CD14-positive monocyte (primary cell): ENCODE measurements at regions not wholly inside any gene's neighbourhood (a gene's known extent, or its start where the extent isn't known, plus 50 kb on each side); places are given as distances from the start of the nearest gene placed in this dataset.

ENCODE experiments used
- DNase-seq, 3 donors: peaks; one replicate each; pipeline ENCODE4 v3.0.0-alpha.2; 2011 to 2022
- H2AFZ ChIP-seq: 2 replicates; pipeline ENCODE4 v1.6.0; 2012; ENCODE audit warnings: mild to moderate bottlenecking, low read depth, low read length, inconsistent platforms; ENCODE audit not compliant: insufficient read depth, poor library complexity, severe bottlenecking
- H3K27ac ChIP-seq, 2 donors: 1 replicate in 1 of 2; 2 replicates in 1 of 2; pipeline ENCODE4 v1.5.1; 2012 to 2013; ENCODE audit warnings: low read length in 2 of 2, control low read depth in 1 of 2, inconsistent platforms in 1 of 2, low read depth in 1 of 2, mild to moderate bottlenecking in 1 of 2
- H3K27me3 ChIP-seq, 2 donors: one replicate each; pipeline versions ENCODE4 v1.6.0 to v1.6.1; 2011 to 2013; ENCODE audit warnings: low read length in 2 of 2; ENCODE audit not compliant: control insufficient read depth in 2 of 2, insufficient read depth in 2 of 2
- H3K36me3 ChIP-seq, 2 donors: replicated peaks in 1 of 2; 1 replicate in 1 of 2; 2 replicates in 1 of 2; pipeline versions ENCODE4 v1.5.1 to v1.6.1; 2012 to 2013; ENCODE audit warnings: low read length in 2 of 2, control low read depth in 1 of 2, inconsistent platforms in 1 of 2, mild to moderate bottlenecking in 1 of 2; ENCODE audit not compliant: insufficient read depth in 2 of 2, control insufficient read depth in 1 of 2
- H3K4me1 ChIP-seq, 2 donors: 1 replicate in 1 of 2; 2 replicates in 1 of 2; pipeline versions ENCODE4 v1.5.1 to v1.6.1; 2012 to 2013; ENCODE audit warnings: low read length in 2 of 2, control low read depth in 1 of 2, inconsistent platforms in 1 of 2, mild to moderate bottlenecking in 1 of 2, moderate library complexity in 1 of 2; ENCODE audit not compliant: insufficient read depth in 2 of 2, control insufficient read depth in 1 of 2
- H3K4me2 ChIP-seq: replicated peaks from 2 replicates; pipeline ENCODE3; 2012; ENCODE audit warnings: low read length, moderate library complexity, mild to moderate bottlenecking; ENCODE audit not compliant: poor library complexity, severe bottlenecking; ENCODE audit errors: extremely low read depth
- H3K4me3 ChIP-seq, 3 experiments: fragments of 200-600 bp in 1 of 3; sonication (generic) in 1 of 3; replicated peaks in 1 of 3; 1 replicate in 2 of 3; 2 replicates in 1 of 3; pipeline ENCODE4 v1.5.1; 2011 to 2013; ENCODE audit warnings: low read length in 3 of 3, mild to moderate bottlenecking in 3 of 3, control low read depth in 2 of 3, low read depth in 2 of 3, inconsistent platforms in 1 of 3, moderate library complexity in 1 of 3
- H3K79me2 ChIP-seq: 2 replicates; pipeline ENCODE4 v1.6.0; 2012; ENCODE audit warnings: mild to moderate bottlenecking, control low read depth, inconsistent platforms, low read length, moderate library complexity; ENCODE audit not compliant: insufficient read depth
- H3K9ac ChIP-seq: 2 replicates; pipeline ENCODE4 v1.6.0; 2017; ENCODE audit warnings: low read length, mild to moderate bottlenecking; ENCODE audit not compliant: insufficient read depth, poor library complexity, severe bottlenecking
- H3K9me3 ChIP-seq, 2 donors: replicated peaks in 1 of 2; 1 replicate in 1 of 2; 2 replicates in 1 of 2; pipeline versions ENCODE4 v1.5.1 to v1.6.1; 2012 to 2013; ENCODE audit warnings: low read length in 2 of 2, control low read depth in 1 of 2; ENCODE audit not compliant: control insufficient read depth in 1 of 2, insufficient read depth in 1 of 2
- H4K20me1 ChIP-seq: 2 replicates; pipeline ENCODE4 v1.6.0; 2012; ENCODE audit warnings: mild to moderate bottlenecking, low read length, control low read depth, moderate library complexity; ENCODE audit not compliant: insufficient read depth
- H3K27ac Mint-ChIP-seq, 7 donors: one replicate each; pipeline ENCODE4 v1.8.0; 2020; ENCODE audit warnings: mild to moderate bottlenecking in 7 of 7, mixed read lengths in 7 of 7, moderate library complexity in 6 of 7, inconsistent platforms in 2 of 7
- H3K27me3 Mint-ChIP-seq, 3 donors: one replicate each; pipeline ENCODE4 v1.8.0; 2021 to 2022; ENCODE audit warnings: low read depth in 3 of 3, mild to moderate bottlenecking in 3 of 3, mixed read lengths in 3 of 3, moderate library complexity in 3 of 3, inconsistent platforms in 1 of 3
- H3K36me3 Mint-ChIP-seq, 2 donors: one replicate each; pipeline ENCODE4 v1.8.0; 2020; ENCODE audit warnings: mixed read lengths in 2 of 2, inconsistent platforms in 1 of 2, mild to moderate bottlenecking in 1 of 2
- H3K4me1 Mint-ChIP-seq: one replicate; pipeline ENCODE4 v1.8.0; 2020; ENCODE audit warnings: mild to moderate bottlenecking, mixed read lengths
- H3K4me3 Mint-ChIP-seq, 2 donors: one replicate each; pipeline ENCODE4 v1.8.0; 2020; ENCODE audit warnings: mild to moderate bottlenecking in 2 of 2, mixed read lengths in 2 of 2, moderate library complexity in 1 of 2
- H3K9me3 Mint-ChIP-seq, 7 donors: one replicate each; pipeline ENCODE4 v1.8.0; 2020 to 2022; ENCODE audit warnings: mixed read lengths in 7 of 7, mild to moderate bottlenecking in 6 of 7, moderate library complexity in 6 of 7, inconsistent platforms in 2 of 7
- WGBS: methylation state at CpG from one replicate; pipeline ENCODE4 v1.1.5; 2013; ENCODE audit warnings: missing lambda C conversion rate; ENCODE audit not compliant: insufficient coverage; 5-methylcytosine and 5-hydroxymethylcytosine counted together
- intact Hi-C, 2 donors: fragments of 100-400 bp; cut with micrococcal nuclease; formaldehyde crosslinking; loops; one replicate each; pipeline versions ENCODE4 v1.15.0 to v1.15.1; 2023
- TF ChIP-seq, protein P1 (sequence below): fragments of 200-600 bp; IDR thresholded peaks from one replicate; pipeline ENCODE4 v1.8.0; 2022; ENCODE audit warnings: antibody characterized with exemption, mild to moderate bottlenecking

DNA sequence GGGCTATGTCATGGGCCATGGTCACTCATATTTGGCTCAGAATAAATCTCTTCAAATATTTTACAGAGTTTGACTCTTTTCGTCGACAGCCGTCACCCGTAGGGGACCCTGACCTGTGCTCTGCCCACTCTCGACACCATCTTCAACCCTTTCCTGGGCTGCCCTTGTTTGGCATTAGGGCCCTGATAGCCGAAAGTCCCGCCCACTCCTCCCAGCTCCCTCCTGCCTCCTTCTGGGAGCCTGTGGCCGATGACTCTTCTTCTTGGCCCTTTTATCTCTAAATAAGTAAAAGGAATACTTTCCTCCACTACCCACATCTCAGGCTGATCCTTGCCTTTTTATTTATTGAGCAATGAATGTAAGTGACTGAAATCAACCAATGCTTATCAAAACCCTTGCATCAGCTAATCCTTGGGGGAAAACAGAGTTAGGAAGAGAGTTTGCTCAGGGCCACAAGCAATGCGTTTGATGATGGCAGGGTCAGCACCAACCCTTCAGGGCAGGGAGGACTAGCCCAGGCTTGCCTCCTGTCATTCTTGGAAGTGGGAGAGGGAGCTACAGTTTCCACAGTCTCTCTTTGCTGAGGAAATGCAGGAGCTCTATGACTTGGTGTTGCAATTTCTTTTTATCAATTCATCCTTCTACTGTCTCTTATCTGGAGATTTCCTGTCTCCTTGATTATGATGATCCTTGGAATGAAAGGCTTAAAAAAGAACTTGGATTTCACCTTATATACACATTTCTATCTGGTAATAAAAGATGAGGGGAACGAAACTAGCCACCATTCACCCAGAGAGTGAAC, 218.2 kb upstream of the PODXL start:
- no peak overlapping the region for H3K4me3 Mint-ChIP-seq
- H3K36me3 Mint-ChIP-seq, result no peaks in the 10 kb centered on the region
- H3K36me3 ChIP-seq, result no peaks in the 10 kb centered on the region
- no peaks in the 10 kb centered on the region for H3K4me1 Mint-ChIP-seq
- TF ChIP-seq, protein P1, sequence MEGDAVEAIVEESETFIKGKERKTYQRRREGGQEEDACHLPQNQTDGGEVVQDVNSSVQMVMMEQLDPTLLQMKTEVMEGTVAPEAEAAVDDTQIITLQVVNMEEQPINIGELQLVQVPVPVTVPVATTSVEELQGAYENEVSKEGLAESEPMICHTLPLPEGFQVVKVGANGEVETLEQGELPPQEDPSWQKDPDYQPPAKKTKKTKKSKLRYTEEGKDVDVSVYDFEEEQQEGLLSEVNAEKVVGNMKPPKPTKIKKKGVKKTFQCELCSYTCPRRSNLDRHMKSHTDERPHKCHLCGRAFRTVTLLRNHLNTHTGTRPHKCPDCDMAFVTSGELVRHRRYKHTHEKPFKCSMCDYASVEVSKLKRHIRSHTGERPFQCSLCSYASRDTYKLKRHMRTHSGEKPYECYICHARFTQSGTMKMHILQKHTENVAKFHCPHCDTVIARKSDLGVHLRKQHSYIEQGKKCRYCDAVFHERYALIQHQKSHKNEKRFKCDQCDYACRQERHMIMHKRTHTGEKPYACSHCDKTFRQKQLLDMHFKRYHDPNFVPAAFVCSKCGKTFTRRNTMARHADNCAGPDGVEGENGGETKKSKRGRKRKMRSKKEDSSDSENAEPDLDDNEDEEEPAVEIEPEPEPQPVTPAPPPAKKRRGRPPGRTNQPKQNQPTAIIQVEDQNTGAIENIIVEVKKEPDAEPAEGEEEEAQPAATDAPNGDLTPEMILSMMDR, result no peak
- no peak overlapping the region for H3K4me3 ChIP-seq
- H3K27me3 ChIP-seq, result no peaks in the 10 kb centered on the region
- H3K4me1 ChIP-seq, result no peaks in the 10 kb centered on the region
- H3K9me3 Mint-ChIP-seq, result peaks cover 0 to 18% (median 5%) of the 10 kb centered on the region in 7 donors
- H3K27me3 Mint-ChIP-seq, result peaks cover 0 to 3% (median 2%) of the 10 kb centered on the region in 3 donors
- H4K20me1 ChIP-seq, result no peaks in the 10 kb centered on the region
- 76% methylated on average over 6 of the region's 10 CpGs for WGBS
- no peak overlapping the region for H3K4me2 ChIP-seq
- no peak overlapping the region for H3K27ac ChIP-seq
- intact Hi-C loops, result no loop called here
- no peaks in the 10 kb centered on the region for H3K9me3 ChIP-seq
- DNase-seq, result no peak
- H3K9ac ChIP-seq, result no peak overlapping the region
- H3K79me2 ChIP-seq, result no peaks in the 10 kb centered on the region
- H3K27ac Mint-ChIP-seq, result peak overlapping the region in 1 of 7 donors; percentile 8
- no peak overlapping the region for H2AFZ ChIP-seq

DNA sequence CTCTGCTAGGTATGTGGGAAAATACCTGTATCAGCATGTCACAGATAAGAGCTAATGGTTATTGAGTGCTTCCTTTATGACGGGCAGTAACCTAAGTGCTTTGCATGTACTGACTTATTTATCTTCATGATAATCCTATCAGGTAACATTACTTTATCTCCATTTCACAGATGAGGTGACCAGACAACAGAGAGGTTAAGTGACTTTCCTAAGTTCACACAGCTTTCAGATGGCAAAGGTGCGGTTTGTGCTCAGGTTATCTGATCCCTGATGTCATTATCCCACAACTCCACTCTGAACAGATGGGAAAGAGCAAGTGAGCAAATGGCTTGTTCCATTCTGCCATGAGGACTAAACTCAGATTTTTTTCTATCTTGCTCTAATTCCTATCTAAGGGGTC, 217.0 kb upstream of the PODXL start:
- Histone ChIP-seq H3K4me3 (no peak overlapping the region), H3K27me3 (no peaks in the 10 kb centered on the region), H3K79me2 (no peaks in the 10 kb centered on the region), H3K9me3 (no peaks in the 10 kb centered on the region), H3K9ac (no peak overlapping the region), H3K4me1 (no peaks in the 10 kb centered on the region), H3K4me2 (no peak overlapping the region), H2AFZ (no peak overlapping the region), H3K36me3 (no peaks in the 10 kb centered on the region), H3K27ac (no peak overlapping the region), H4K20me1 (no peaks in the 10 kb centered on the region)
- Mint-ChIP-seq H3K27ac (no peak overlapping the region), H3K27me3 (peaks cover 0 to 2% (median 0%) of the 10 kb centered on the region in 3 donors), H3K36me3 (no peaks in the 10 kb centered on the region), H3K4me3 (no peak overlapping the region), H3K4me1 (no peaks in the 10 kb centered on the region), H3K9me3 (peaks cover 0 to 18% (median 5%) of the 10 kb centered on the region in 7 donors)
- DNase-seq, result no peak
- intact Hi-C loops, result no loop called here
- TF ChIP-seq, protein P1, result no peak
- no CpG with 5 or more reads among the region's 2 CpGs for WGBS
